OCI-LY3 (cell line): ENCODE measurements at regions not wholly inside any gene's neighbourhood (a gene's known extent, or its start where the extent isn't known, plus 50 kb on each side); places are given as distances from the start of the nearest gene placed in this dataset.
"Not testable (repeated sequence)": the region's sequence is repeated elsewhere in the genome, so short reads cannot be mapped to it uniquely, and the experiment has no call there.

ENCODE experiments used
- H2AFZ ChIP-seq: fragments of 200-600, 300-600 bp; shearing (Covaris generic); 2 replicates; pipeline ENCODE4 v1.6.0; 2014; ENCODE audit warnings: antibody characterized with exemption, low read depth, low read length
- H3K27ac ChIP-seq: fragments of 200-600, 300-600 bp; sonication (generic); 2 replicates; pipeline ENCODE4 v1.5.1; 2014; ENCODE audit warnings: mild to moderate bottlenecking, low read length, moderate library complexity, mixed read lengths
- H3K27me3 ChIP-seq: fragments of 200-600, 300-600 bp; sonication (generic); 2 replicates; pipeline ENCODE4 v1.6.1; 2014; ENCODE audit warnings: low read depth, low read length, mixed read lengths
- H3K36me3 ChIP-seq: fragments of 200-600, 300-600 bp; sonication (generic); replicated peaks from 2 replicates; pipeline ENCODE3; 2014; ENCODE audit warnings: low read depth, low read length, mixed read lengths
- H3K4me1 ChIP-seq: fragments of 300-600, 200-600 bp; sonication (generic); 2 replicates; pipeline ENCODE4 v1.6.1; 2014; ENCODE audit warnings: low read length, mixed read lengths
- H3K4me2 ChIP-seq: fragments of 200-600, 300-600 bp; sonication (generic); 2 replicates; pipeline ENCODE4 v1.6.1; 2014; ENCODE audit warnings: low read length, mixed read lengths
- H3K4me3 ChIP-seq: fragments of 300-600, 200-600 bp; sonication (generic); 2 replicates; pipeline ENCODE4 v1.5.1; 2014; ENCODE audit warnings: antibody characterized with exemption, mild to moderate bottlenecking, low read length, moderate library complexity
- H3K79me2 ChIP-seq: fragments of 300-600, 200-600 bp; shearing (Covaris generic); 2 replicates; pipeline ENCODE4 v1.6.1; 2014; ENCODE audit warnings: mild to moderate bottlenecking, low read length, mixed read lengths
- H3K9ac ChIP-seq: fragments of 300-600, 200-600 bp; shearing (Covaris generic); 2 replicates; pipeline ENCODE4 v1.6.0; 2014; ENCODE audit warnings: mild to moderate bottlenecking, low read length, moderate library complexity
- H3K9me3 ChIP-seq: fragments of 200-600, 300-600 bp; shearing (Covaris generic); 2 replicates; pipeline ENCODE4 v1.6.1; 2014; ENCODE audit warnings: low read length, mixed read lengths; ENCODE audit not compliant: insufficient read depth
- H4K20me1 ChIP-seq: fragments of 200-600, 300-600 bp; sonication (generic); 2 replicates; pipeline ENCODE4 v1.6.1; 2016; ENCODE audit warnings: low read length, mixed read lengths; ENCODE audit not compliant: insufficient read depth
- EZH2phosphoT487 ChIP-seq: fragments of 200-600 bp; shearing (Covaris generic); IDR thresholded peaks from 2 replicates; pipeline ENCODE4 v1.6.1; 2018; ENCODE audit warnings: antibody characterized with exemption, mixed run types, low read depth
- TF ChIP-seq, protein P1 (sequence below): fragments of 200-600, 300-600 bp; sonication (generic); IDR thresholded peaks from 2 replicates; pipeline ENCODE4 v1.5.1; 2014; ENCODE audit warnings: antibody characterized with exemption, low read length, low read depth

GRCh38 chr2:136314240-136314639 is 196.3 kb upstream of the CXCR4 start:
- Histone ChIP-seq H3K27ac (no peak overlapping the region), H2AFZ (no peak overlapping the region), H3K4me1 (peaks cover 11% of the 10 kb centered on the region), H3K9me3 (no peaks in the 10 kb centered on the region), H4K20me1 (no peaks in the 10 kb centered on the region), H3K79me2 (no peaks in the 10 kb centered on the region), H3K36me3 (no peaks in the 10 kb centered on the region), H3K4me3 (no peak overlapping the region), H3K27me3 (peaks cover 33% of the 10 kb centered on the region), H3K4me2 (no peak overlapping the region), H3K9ac (no peak overlapping the region)
- TF ChIP-seq, protein P1, sequence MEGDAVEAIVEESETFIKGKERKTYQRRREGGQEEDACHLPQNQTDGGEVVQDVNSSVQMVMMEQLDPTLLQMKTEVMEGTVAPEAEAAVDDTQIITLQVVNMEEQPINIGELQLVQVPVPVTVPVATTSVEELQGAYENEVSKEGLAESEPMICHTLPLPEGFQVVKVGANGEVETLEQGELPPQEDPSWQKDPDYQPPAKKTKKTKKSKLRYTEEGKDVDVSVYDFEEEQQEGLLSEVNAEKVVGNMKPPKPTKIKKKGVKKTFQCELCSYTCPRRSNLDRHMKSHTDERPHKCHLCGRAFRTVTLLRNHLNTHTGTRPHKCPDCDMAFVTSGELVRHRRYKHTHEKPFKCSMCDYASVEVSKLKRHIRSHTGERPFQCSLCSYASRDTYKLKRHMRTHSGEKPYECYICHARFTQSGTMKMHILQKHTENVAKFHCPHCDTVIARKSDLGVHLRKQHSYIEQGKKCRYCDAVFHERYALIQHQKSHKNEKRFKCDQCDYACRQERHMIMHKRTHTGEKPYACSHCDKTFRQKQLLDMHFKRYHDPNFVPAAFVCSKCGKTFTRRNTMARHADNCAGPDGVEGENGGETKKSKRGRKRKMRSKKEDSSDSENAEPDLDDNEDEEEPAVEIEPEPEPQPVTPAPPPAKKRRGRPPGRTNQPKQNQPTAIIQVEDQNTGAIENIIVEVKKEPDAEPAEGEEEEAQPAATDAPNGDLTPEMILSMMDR: no peak
- no peak for TF ChIP-seq EZH2phosphoT487

- H4K20me1 ChIP-seq, H3K4me2 ChIP-seq, H3K27ac ChIP-seq, H3K9ac ChIP-seq, H3K4me3 ChIP-seq, H3K79me2 ChIP-seq, H3K36me3 ChIP-seq, H2AFZ ChIP-seq, H3K9me3 ChIP-seq: not testable (repeated sequence)
- H3K27me3 ChIP-seq: peaks cover 39% of the 10 kb centered on the region
- H3K4me1 ChIP-seq: peaks cover 11% of the 10 kb centered on the region
Observed at GRCh38 chr2:136312568-136312967, 194.6 kb upstream of the CXCR4 start.

DNA sequence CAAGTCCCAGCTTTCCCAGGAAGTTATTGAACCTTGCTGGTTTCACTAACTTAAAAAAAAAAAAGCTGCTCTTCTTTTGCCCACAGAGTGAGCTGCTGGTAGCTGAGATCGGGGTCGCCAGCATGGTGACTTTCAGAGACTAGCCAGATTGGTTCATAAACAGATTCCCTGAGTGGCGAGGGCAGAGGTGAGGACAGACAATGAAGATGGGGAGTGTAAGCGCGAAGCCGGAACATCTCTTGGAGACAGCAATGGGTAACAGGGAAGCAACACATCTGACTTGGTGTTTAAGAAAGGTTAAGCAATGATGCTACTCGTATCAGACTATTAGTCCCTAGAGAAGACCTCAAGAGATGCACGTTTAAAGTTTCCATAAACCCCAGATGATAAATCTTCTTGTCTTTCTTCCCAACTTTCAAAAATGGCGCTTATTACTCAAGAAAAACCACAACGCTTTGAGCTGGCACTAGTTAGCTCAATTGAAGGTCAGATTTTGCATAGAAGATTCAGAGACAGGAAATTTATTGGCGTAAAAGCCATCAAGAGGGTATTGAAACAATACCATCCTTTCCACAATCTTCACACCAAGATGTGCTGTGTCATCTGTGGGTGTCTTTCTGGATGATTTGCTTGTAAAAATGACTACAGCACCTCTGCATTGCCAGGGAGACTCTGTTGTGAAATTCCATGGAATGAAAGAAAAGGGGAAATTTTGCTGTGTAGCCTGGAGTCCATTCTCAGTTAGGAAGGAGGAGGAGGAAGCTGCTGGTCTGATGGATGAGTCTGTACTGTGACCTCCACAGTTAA is 193.1 kb upstream of the CXCR4 start:
- H3K27ac ChIP-seq: no peak overlapping the region
- H2AFZ ChIP-seq: no peak overlapping the region
- no peak overlapping the region for H3K4me3 ChIP-seq
- H4K20me1 ChIP-seq: no peaks in the 10 kb centered on the region
- H3K4me2 ChIP-seq: no peak overlapping the region
- H3K9ac ChIP-seq: no peak overlapping the region
- H3K36me3 ChIP-seq: no peaks in the 10 kb centered on the region
- H3K79me2 ChIP-seq: no peaks in the 10 kb centered on the region
- TF ChIP-seq EZH2phosphoT487: no peak
- TF ChIP-seq, protein P1: no peak
- no peaks in the 10 kb centered on the region for H3K9me3 ChIP-seq
- peaks cover 11% of the 10 kb centered on the region for H3K4me1 ChIP-seq
- H3K27me3 ChIP-seq: peaks cover 27% of the 10 kb centered on the region

DNA sequence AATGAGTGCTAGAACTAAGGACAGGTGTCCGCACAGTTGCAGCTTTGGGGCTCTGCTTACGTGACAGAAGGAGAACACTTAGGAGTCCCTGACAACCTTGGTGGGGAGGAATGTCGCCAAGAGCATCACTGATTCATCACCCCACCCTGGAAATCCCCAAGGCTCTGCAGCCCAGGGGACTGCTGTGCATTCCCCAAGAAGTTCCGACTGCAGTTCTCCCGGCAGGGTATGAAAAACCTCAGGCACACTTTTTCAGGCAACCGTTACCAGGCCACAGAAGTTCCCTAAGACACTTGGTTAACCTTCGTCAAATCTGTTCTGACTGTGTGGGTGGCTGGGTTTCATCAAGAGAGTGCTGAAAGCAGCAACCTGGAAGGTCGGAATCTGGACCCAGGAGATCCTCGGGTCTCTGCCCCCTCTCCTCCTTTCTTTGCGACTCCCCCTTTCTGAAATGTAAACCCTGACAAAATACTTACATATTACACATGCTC is 192.1 kb upstream of the CXCR4 start:
- H3K79me2 ChIP-seq: no peaks in the 10 kb centered on the region
- TF ChIP-seq EZH2phosphoT487: no peak
- TF ChIP-seq, protein P1: no peak
- peaks cover 27% of the 10 kb centered on the region for H3K27me3 ChIP-seq
- no peaks in the 10 kb centered on the region for H3K9me3 ChIP-seq
- no peak overlapping the region for H3K4me3 ChIP-seq
- no peaks in the 10 kb centered on the region for H4K20me1 ChIP-seq
- H2AFZ ChIP-seq: no peak overlapping the region
- H3K27ac ChIP-seq: no peak overlapping the region
- H3K36me3 ChIP-seq: no peaks in the 10 kb centered on the region
- peak overlapping the region; percentile 30; the same call in 1 of the 2 replicates for H3K4me2 ChIP-seq
- peaks cover 16% of the 10 kb centered on the region for H3K4me1 ChIP-seq
- no peak overlapping the region for H3K9ac ChIP-seq
